ENCODE measurements at regions not wholly inside any gene's neighbourhood (a gene's known extent, or its start where the extent isn't known, plus 50 kb on each side); places are given as distances from the start of the nearest gene placed in this dataset.

DNA sequence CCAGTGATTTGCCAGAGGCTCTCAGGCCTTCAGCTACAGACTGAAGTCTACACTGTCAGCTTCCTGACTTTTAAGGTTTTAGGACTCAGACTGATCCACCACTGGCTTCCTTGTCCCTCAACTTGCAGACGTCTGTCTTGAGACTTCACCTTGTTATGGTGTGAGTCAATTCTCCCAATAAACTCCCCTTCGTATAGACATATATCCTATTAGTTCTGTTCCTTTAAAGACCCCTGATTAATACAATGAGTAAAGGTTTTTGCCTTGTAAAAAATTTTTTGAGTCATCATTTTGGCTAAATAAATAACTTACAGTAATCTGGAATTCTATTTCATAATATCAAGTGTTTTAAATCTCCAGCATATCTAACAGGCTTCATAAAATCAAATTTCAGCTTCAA lies 956.3 kb upstream of the CDH6 start:
- Mint-ChIP-seq H3K4me3 (no peak overlapping the region), H3K9me3 (peaks cover 7% of the 10 kb centered on the region), H3K27ac (no peak overlapping the region), H3K4me1 (ENCODE audit: low read depth) (no peaks in the 10 kb centered on the region), H3K36me3 (ENCODE audit: low read depth) (no peaks in the 10 kb centered on the region), H3K27me3 (no peaks in the 10 kb centered on the region)
- CTCF ChIA-PET, result no interaction called here
- no peak overlapping the region for H3K27ac ChIP-seq (ENCODE audit: low read depth in 1 of 2, low read length in 2 of 2)
- intact Hi-C loops (cut with DNase I, micrococcal nuclease), result no loop called here
- H3K9me3 ChIP-seq (ENCODE audit: control insufficient read depth in 1 of 2, insufficient read depth in 1 of 2, low read length in 2 of 2), result peaks cover 4 to 8% of the 10 kb centered on the region in 2 experiments
- no peak overlapping the region for H3K4me3 ChIP-seq (ENCODE audit: low read length)
- DNase-seq (no peak), ATAC-seq (ENCODE audit: poor library complexity) (no peak)
- TF ChIP-seq, protein P1, sequence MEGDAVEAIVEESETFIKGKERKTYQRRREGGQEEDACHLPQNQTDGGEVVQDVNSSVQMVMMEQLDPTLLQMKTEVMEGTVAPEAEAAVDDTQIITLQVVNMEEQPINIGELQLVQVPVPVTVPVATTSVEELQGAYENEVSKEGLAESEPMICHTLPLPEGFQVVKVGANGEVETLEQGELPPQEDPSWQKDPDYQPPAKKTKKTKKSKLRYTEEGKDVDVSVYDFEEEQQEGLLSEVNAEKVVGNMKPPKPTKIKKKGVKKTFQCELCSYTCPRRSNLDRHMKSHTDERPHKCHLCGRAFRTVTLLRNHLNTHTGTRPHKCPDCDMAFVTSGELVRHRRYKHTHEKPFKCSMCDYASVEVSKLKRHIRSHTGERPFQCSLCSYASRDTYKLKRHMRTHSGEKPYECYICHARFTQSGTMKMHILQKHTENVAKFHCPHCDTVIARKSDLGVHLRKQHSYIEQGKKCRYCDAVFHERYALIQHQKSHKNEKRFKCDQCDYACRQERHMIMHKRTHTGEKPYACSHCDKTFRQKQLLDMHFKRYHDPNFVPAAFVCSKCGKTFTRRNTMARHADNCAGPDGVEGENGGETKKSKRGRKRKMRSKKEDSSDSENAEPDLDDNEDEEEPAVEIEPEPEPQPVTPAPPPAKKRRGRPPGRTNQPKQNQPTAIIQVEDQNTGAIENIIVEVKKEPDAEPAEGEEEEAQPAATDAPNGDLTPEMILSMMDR (IDR thresholded peaks at IDR 0.05), result no peak
- no peaks in the 10 kb centered on the region for H3K27me3 ChIP-seq (ENCODE audit: control insufficient read depth in 1 of 2, insufficient read depth in 2 of 2, low read length in 2 of 2)
- no peaks in the 10 kb centered on the region for H3K36me3 ChIP-seq (ENCODE audit: insufficient read depth, low read length)
- POLR2A ChIA-PET, result no interaction called here
- H3K4me1 ChIP-seq (ENCODE audit: insufficient read depth, low read length), result no peaks in the 10 kb centered on the region

DNA sequence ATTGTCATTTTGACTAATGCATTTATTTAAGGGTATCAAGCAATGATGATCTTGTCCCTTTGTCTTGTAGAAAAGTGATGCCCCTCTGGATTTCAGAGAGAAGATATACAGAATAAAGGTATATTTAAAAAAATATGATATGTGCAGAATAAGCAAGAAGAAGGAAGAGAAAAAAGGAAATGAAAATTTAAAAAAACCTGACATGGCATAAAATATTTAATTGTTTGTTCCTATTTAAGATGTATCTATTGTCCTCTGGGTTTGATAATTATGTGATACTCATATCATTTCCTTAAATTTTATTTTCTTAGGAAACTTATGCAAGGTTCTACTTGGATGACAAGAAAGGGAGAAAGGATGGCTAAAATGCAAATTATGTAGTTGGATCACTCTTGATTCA lies 983.7 kb upstream of the CDH6 start:
- ATAC-seq (ENCODE audit: poor library complexity), result no peak
- Mint-ChIP-seq H3K27me3 (no peaks in the 10 kb centered on the region), H3K36me3 (ENCODE audit: low read depth) (no peaks in the 10 kb centered on the region), H3K9me3 (peaks cover 18% of the 10 kb centered on the region), H3K4me3 (no peak overlapping the region), H3K27ac (no peak overlapping the region), H3K4me1 (ENCODE audit: low read depth) (no peaks in the 10 kb centered on the region)
- Histone ChIP-seq H3K9me3 (ENCODE audit: control insufficient read depth in 1 of 2, insufficient read depth in 1 of 2, low read length in 2 of 2) (peaks cover 0 to 15% of the 10 kb centered on the region in 2 experiments), H3K27ac (ENCODE audit: low read depth in 1 of 2, low read length in 2 of 2) (no peak overlapping the region), H3K27me3 (ENCODE audit: control insufficient read depth in 1 of 2, insufficient read depth in 2 of 2, low read length in 2 of 2) (no peaks in the 10 kb centered on the region), H3K4me3 (ENCODE audit: low read length) (no peak overlapping the region), H3K36me3 (ENCODE audit: insufficient read depth, low read length) (no peaks in the 10 kb centered on the region), H3K4me1 (ENCODE audit: insufficient read depth, low read length) (no peaks in the 10 kb centered on the region)
- ChIA-PET POLR2A (no interaction called here), CTCF (no interaction called here)
- TF ChIP-seq, protein P1 (IDR thresholded peaks at IDR 0.05), result no peak
- intact Hi-C loops (cut with DNase I, micrococcal nuclease), result no loop called here
- no peak for DNase-seq

DNA sequence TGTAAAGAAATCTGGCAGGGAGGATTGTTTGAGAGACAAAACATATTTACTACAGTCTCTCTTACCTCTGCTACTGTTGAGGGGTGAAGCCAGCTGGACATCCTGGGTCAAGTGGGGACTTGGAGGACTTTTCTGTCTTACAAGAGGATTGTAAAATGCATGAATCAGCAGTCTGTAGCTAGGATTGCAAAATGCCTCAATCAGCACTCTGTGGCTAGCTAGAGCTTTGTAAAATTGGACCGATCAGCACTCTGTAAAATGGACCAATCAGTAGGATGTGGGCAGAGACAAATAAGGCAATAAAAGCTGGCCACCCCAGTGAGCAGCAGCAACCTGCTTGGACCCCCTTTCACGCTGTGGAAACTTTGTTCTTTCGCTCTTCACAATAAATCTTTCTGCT lies 995.8 kb upstream of the CDH6 start:
- Histone ChIP-seq H3K4me1 (ENCODE audit: insufficient read depth, low read length) (no peaks in the 10 kb centered on the region), H3K9me3 (ENCODE audit: control insufficient read depth in 1 of 2, insufficient read depth in 1 of 2, low read length in 2 of 2) (no peaks in the 10 kb centered on the region), H3K4me3 (ENCODE audit: low read length) (no peak overlapping the region), H3K27me3 (ENCODE audit: control insufficient read depth in 1 of 2, insufficient read depth in 2 of 2, low read length in 2 of 2) (no peaks in the 10 kb centered on the region), H3K36me3 (ENCODE audit: insufficient read depth, low read length) (no peaks in the 10 kb centered on the region), H3K27ac (ENCODE audit: low read depth in 1 of 2, low read length in 2 of 2) (no peak overlapping the region)
- DNase-seq (no peak), ATAC-seq (ENCODE audit: poor library complexity) (no peak)
- POLR2A ChIA-PET, result no interaction called here
- TF ChIP-seq, protein P1 (IDR thresholded peaks at IDR 0.05), result no peak
- CTCF ChIA-PET, result no interaction called here
- H3K4me1 Mint-ChIP-seq (ENCODE audit: low read depth), result no peaks in the 10 kb centered on the region
- H3K36me3 Mint-ChIP-seq (ENCODE audit: low read depth), result no peaks in the 10 kb centered on the region
- no peaks in the 10 kb centered on the region for H3K9me3 Mint-ChIP-seq
- no peaks in the 10 kb centered on the region for H3K27me3 Mint-ChIP-seq
- no peak overlapping the region for H3K27ac Mint-ChIP-seq
- no peak overlapping the region for H3K4me3 Mint-ChIP-seq
- intact Hi-C loops (cut with DNase I, micrococcal nuclease), result no loop called here

Measured in CD4-positive, alpha-beta T cell (primary cell).